Tibial nerve (tissue), 3 donors: ENCODE measurements at regions not wholly inside any gene's neighbourhood (a gene's known extent, or its start where the extent isn't known, plus 50 kb on each side); places are given as distances from the start of the nearest gene placed in this dataset.

Experiments used
- POLR2A ChIP-seq, 2 donors: fragments of 450-650 bp; IDR thresholded peaks; one replicate each; pipeline ENCODE4 v1.6.1; 2017; ENCODE audit warnings: antibody characterized with exemption in 2 of 2, mild to moderate bottlenecking in 2 of 2, moderate library complexity in 2 of 2
- TF ChIP-seq, protein P1 (sequence below), 5 experiments: fragments of 200-600 bp in 3 of 5; fragments of 450-650 bp in 2 of 5; sonication (generic) in 3 of 5; IDR thresholded peaks; one replicate each; pipeline ENCODE4 v1.5.1; 2016 to 2019; ENCODE audit warnings: antibody characterized with exemption in 5 of 5, mild to moderate bottlenecking in 3 of 5, moderate library complexity in 2 of 5

DNA sequence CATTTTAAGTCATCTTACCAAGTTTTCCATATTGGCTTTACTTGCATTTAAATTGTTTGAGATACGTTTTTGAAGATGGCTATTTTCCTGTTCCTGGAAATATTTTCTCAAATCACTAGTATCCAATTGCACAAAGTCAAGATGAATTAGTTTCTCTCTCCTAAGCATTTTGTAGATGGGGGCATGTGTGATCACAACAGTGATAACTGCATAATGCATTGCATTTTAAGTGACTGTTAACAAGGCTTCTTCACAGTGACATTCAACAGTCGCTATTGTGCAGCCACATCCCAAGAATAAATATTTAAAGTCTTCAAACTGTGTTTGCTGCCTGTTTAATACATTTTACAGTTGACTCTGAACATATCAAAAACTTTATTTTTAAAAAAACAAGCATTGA lies 694.2 kb upstream of the CDH7 start:
- TF ChIP-seq, protein P1, sequence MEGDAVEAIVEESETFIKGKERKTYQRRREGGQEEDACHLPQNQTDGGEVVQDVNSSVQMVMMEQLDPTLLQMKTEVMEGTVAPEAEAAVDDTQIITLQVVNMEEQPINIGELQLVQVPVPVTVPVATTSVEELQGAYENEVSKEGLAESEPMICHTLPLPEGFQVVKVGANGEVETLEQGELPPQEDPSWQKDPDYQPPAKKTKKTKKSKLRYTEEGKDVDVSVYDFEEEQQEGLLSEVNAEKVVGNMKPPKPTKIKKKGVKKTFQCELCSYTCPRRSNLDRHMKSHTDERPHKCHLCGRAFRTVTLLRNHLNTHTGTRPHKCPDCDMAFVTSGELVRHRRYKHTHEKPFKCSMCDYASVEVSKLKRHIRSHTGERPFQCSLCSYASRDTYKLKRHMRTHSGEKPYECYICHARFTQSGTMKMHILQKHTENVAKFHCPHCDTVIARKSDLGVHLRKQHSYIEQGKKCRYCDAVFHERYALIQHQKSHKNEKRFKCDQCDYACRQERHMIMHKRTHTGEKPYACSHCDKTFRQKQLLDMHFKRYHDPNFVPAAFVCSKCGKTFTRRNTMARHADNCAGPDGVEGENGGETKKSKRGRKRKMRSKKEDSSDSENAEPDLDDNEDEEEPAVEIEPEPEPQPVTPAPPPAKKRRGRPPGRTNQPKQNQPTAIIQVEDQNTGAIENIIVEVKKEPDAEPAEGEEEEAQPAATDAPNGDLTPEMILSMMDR (IDR thresholded peaks at IDR 0.05): no peak
- no peak for TF ChIP-seq POLR2A (IDR thresholded peaks at IDR 0.05)
